ENCODE measurements at regions not wholly inside any gene's neighbourhood (a gene's known extent, or its start where the extent isn't known, plus 50 kb on each side); places are given as distances from the start of the nearest gene placed in this dataset.

- Histone ChIP-seq H2AFZ (ENCODE audit: low read depth, low read length, severe bottlenecking) (no peak overlapping the region), H4K20me1 (ENCODE audit: low read depth, low read length) (no peaks in the 10 kb centered on the region), H3K9me3 (ENCODE audit: insufficient read depth, low read length) (no peaks in the 10 kb centered on the region), H3F3A (ENCODE audit: insufficient read depth) (no peaks in the 10 kb centered on the region), H3K4me2 (ENCODE audit: low read depth, low read length, poor library complexity, severe bottlenecking) (no peak overlapping the region), H3K79me2 (ENCODE audit: insufficient read depth, low read length) (no peaks in the 10 kb centered on the region), H3K36me3 (ENCODE audit: low read length) (no peaks in the 10 kb centered on the region), H3K4me3 (ENCODE audit: insufficient read depth, low read length, poor library complexity, severe bottlenecking) (no peak overlapping the region), H3K27me3 (ENCODE audit: low read length) (no peaks in the 10 kb centered on the region), H3K9ac (ENCODE audit: low read length) (no peak overlapping the region), H3K9me2 (replicated peaks; ENCODE audit: insufficient read depth, low read length) (no peaks in the 10 kb centered on the region), H3K27ac (ENCODE audit: low read depth, low read length) (no peak overlapping the region)
- no peak for TF ChIP-seq CTCF (IDR thresholded peaks at IDR 0.05; ENCODE audit: insufficient read depth, low read length, poor library complexity, severe bottlenecking)
- no peak for TF ChIP-seq EZH2phosphoT487 (conservative IDR thresholded peaks at IDR 0.05; ENCODE audit: low read length)
These were observed 74.2 kb upstream of the EEPD1 start for GRCh38 chr7:36078816-36079360.

DNA sequence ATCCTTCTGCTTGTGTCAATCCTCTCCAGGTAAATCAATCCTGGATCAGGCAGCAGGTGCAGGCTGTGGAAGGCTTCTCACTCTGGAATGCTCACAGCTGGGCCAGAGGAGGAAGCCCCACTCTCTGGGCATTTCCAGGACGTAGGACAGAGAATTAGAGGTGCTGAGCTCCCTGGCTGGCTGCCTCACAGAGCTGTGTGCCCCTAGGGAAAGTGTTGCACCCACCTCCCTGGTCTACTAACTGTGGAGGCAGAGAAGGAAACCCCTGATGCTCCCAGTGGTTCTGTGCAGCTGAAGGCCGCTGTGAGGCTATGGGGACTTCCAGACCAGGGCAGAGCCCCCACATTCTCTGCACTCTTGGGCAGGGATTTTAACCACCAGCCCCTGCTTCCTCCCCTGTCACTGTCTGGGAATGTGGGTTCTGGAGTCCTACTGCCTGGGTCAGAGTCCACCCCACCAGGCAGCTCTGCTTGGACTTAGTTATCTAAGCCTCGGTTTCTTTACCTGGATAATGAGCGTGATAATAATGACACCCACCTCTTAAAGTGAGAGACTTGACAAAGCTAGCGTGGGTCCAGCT is 73.5 kb upstream of the EEPD1 start:
- no peaks in the 10 kb centered on the region for H4K20me1 ChIP-seq (ENCODE audit: low read depth, low read length)
- H3K27ac ChIP-seq (ENCODE audit: low read depth, low read length) = no peak overlapping the region
- no peaks in the 10 kb centered on the region for H3F3A ChIP-seq (ENCODE audit: insufficient read depth)
- no peaks in the 10 kb centered on the region for H3K9me2 ChIP-seq (replicated peaks; ENCODE audit: insufficient read depth, low read length)
- no peak overlapping the region for H2AFZ ChIP-seq (ENCODE audit: low read depth, low read length, severe bottlenecking)
- H3K79me2 ChIP-seq (ENCODE audit: insufficient read depth, low read length) = no peaks in the 10 kb centered on the region
- no peak overlapping the region for H3K4me3 ChIP-seq (ENCODE audit: insufficient read depth, low read length, poor library complexity, severe bottlenecking)
- TF ChIP-seq EZH2phosphoT487 (conservative IDR thresholded peaks at IDR 0.05; ENCODE audit: low read length) (no peak), CTCF (IDR thresholded peaks at IDR 0.05; ENCODE audit: insufficient read depth, low read length, poor library complexity, severe bottlenecking) (no peak)
- no peak overlapping the region for H3K4me2 ChIP-seq (ENCODE audit: low read depth, low read length, poor library complexity, severe bottlenecking)
- H3K9me3 ChIP-seq (ENCODE audit: insufficient read depth, low read length) = no peaks in the 10 kb centered on the region
- H3K9ac ChIP-seq (ENCODE audit: low read length) = no peak overlapping the region
- H3K36me3 ChIP-seq (ENCODE audit: low read length) = no peaks in the 10 kb centered on the region
- no peaks in the 10 kb centered on the region for H3K27me3 ChIP-seq (ENCODE audit: low read length)

- H3K27me3 ChIP-seq (ENCODE audit: low read length) = no peaks in the 10 kb centered on the region
- no peak overlapping the region for H3K4me2 ChIP-seq (ENCODE audit: low read depth, low read length, poor library complexity, severe bottlenecking)
- no peaks in the 10 kb centered on the region for H3K9me2 ChIP-seq (replicated peaks; ENCODE audit: insufficient read depth, low read length)
- H3K4me3 ChIP-seq (ENCODE audit: insufficient read depth, low read length, poor library complexity, severe bottlenecking) = no peak overlapping the region
- no peaks in the 10 kb centered on the region for H3K9me3 ChIP-seq (ENCODE audit: insufficient read depth, low read length)
- no peaks in the 10 kb centered on the region for H3F3A ChIP-seq (ENCODE audit: insufficient read depth)
- H3K36me3 ChIP-seq (ENCODE audit: low read length) = no peaks in the 10 kb centered on the region
- no peak overlapping the region for H3K9ac ChIP-seq (ENCODE audit: low read length)
- no peaks in the 10 kb centered on the region for H4K20me1 ChIP-seq (ENCODE audit: low read depth, low read length)
- H2AFZ ChIP-seq (ENCODE audit: low read depth, low read length, severe bottlenecking) = no peak overlapping the region
- TF ChIP-seq CTCF (IDR thresholded peaks at IDR 0.05; ENCODE audit: insufficient read depth, low read length, poor library complexity, severe bottlenecking) (no peak), EZH2phosphoT487 (conservative IDR thresholded peaks at IDR 0.05; ENCODE audit: low read length) (no peak)
- no peak overlapping the region for H3K27ac ChIP-seq (ENCODE audit: low read depth, low read length)
- H3K79me2 ChIP-seq (ENCODE audit: insufficient read depth, low read length) = no peaks in the 10 kb centered on the region
These were observed 72.2 kb upstream of the EEPD1 start for GRCh38 chr7:36080843-36081242.

All from SU-DHL-6 (cell line).